HG03039 (cell line): ENCODE measurements at regions not wholly inside any gene's neighbourhood (a gene's known extent, or its start where the extent isn't known, plus 50 kb on each side); places are given as distances from the start of the nearest gene placed in this dataset.

Experiments
- ATAC-seq: cut with Tn5 transposase; IDR thresholded peaks from one replicate; pipeline ENCODE4 v1.9.1; 2021; ENCODE audit warnings: mild to moderate bottlenecking, moderate library complexity; ENCODE audit not compliant: unreplicated experiment

- no peak for ATAC-seq
Observed at GRCh38 chr22:47694536-47695130, 932.2 kb downstream of the TBC1D22A start.

- no peak for ATAC-seq
Observed at GRCh38 chr22:47693606-47694005, 931.2 kb downstream of the TBC1D22A start.

- no peak for ATAC-seq
Observed at GRCh38 chr22:47692811-47693210, 930.4 kb downstream of the TBC1D22A start.

GRCh38 chr22:47691152-47691895, 928.9 kb downstream of the TBC1D22A start:
- ATAC-seq: no peak

GRCh38 chr22:47690586-47690985, 928.1 kb downstream of the TBC1D22A start:
- no peak for ATAC-seq

- ATAC-seq: no peak
Observed at GRCh38 chr22:47690166-47690565, 927.7 kb downstream of the TBC1D22A start.

- no peak for ATAC-seq
Observed at GRCh38 chr22:47687776-47688175, 925.3 kb downstream of the TBC1D22A start.

- no peak for ATAC-seq
Observed at GRCh38 chr22:47687346-47687655, 924.9 kb downstream of the TBC1D22A start.

- ATAC-seq: no peak
Observed at GRCh38 chr22:47686594-47687345, 924.3 kb downstream of the TBC1D22A start.

GRCh38 chr22:47681411-47682165, 919.1 kb downstream of the TBC1D22A start:
- ATAC-seq: no peak

GRCh38 chr22:47678636-47679287, 916.3 kb downstream of the TBC1D22A start:
- no peak for ATAC-seq

GRCh38 chr22:47678048-47678447, 915.6 kb downstream of the TBC1D22A start:
- no peak for ATAC-seq

- no peak for ATAC-seq
Observed at GRCh38 chr22:47676685-47677084, 914.2 kb downstream of the TBC1D22A start.

- ATAC-seq: no peak
Observed at GRCh38 chr22:47674600-47674999, 912.1 kb downstream of the TBC1D22A start.

GRCh38 chr22:47673557-47673956, 911.1 kb downstream of the TBC1D22A start:
- ATAC-seq: no peak

- ATAC-seq: no peak
Observed at GRCh38 chr22:47672526-47672925, 910.1 kb downstream of the TBC1D22A start.

GRCh38 chr22:47665151-47665550, 902.7 kb downstream of the TBC1D22A start:
- ATAC-seq: no peak

- no peak for ATAC-seq
Observed at GRCh38 chr22:47663615-47664605, 901.5 kb downstream of the TBC1D22A start.

- ATAC-seq: no peak
Observed at GRCh38 chr22:47659467-47660223, 897.2 kb downstream of the TBC1D22A start.
